OCI-LY7 (cell line): ENCODE measurements at regions not wholly inside any gene's neighbourhood (a gene's known extent, or its start where the extent isn't known, plus 50 kb on each side); places are given as distances from the start of the nearest gene placed in this dataset.

Experiments
- BruUV-seq: library from RNA; stranded (reverse); fragments of 400-500 nt; replicated peaks from 2 replicates; lab custom pipeline; 2021; lab: Mats Ljungman, UMichigan
- CTCF ChIA-PET: fragments of 300-600 bp; sonication (Branson Sonifier 250); formaldehyde crosslinking; loops from one replicate; lab custom pipeline; 2022; ENCODE audit warnings: antibody characterized with exemption; ENCODE audit not compliant: unreplicated experiment; lab: Charles Lee
- POLR2A ChIA-PET: fragments of 300-600 bp; sonication (Branson Sonifier 250); formaldehyde crosslinking; loops from one replicate; lab custom pipeline; 2022; ENCODE audit warnings: antibody characterized with exemption; lab: Charles Lee
- DNase-seq: peaks from one replicate; pipeline ENCODE4 v3.0.0-alpha.2; 2015; ENCODE audit warnings: low spot score
- H2AFZ ChIP-seq: fragments of 200-600 bp; sonication (generic), shearing (Covaris generic); 2 replicates; pipeline ENCODE4 v1.6.1; 2014; ENCODE audit warnings: mild to moderate bottlenecking, antibody characterized with exemption, low read length, moderate library complexity
- H3K27ac ChIP-seq: fragments of 200-600 bp; sonication (generic); 2 replicates; pipeline ENCODE4 v1.5.1; 2014; ENCODE audit warnings: mixed run types, low read depth, mild to moderate bottlenecking, moderate library complexity, low read length, inconsistent platforms; ENCODE audit not compliant: poor library complexity, severe bottlenecking
- H3K36me3 ChIP-seq: fragments of 200-600 bp; sonication (generic); 2 replicates; pipeline ENCODE4 v1.6.1; 2014; ENCODE audit warnings: mild to moderate bottlenecking, antibody characterized with exemption, low read length, moderate library complexity, mixed read lengths; ENCODE audit not compliant: insufficient read depth
- H3K4me1 ChIP-seq: fragments of 200-600 bp; sonication (generic); 2 replicates; pipeline ENCODE4 v1.5.1; 2014; ENCODE audit warnings: mild to moderate bottlenecking, low read length; ENCODE audit not compliant: insufficient read depth, poor library complexity, severe bottlenecking
- H3K4me2 ChIP-seq: fragments of 200-600 bp; sonication (generic); 2 replicates; pipeline ENCODE4 v1.6.1; 2014; ENCODE audit warnings: mild to moderate bottlenecking, low read length
- H3K4me3 ChIP-seq: fragments of 200-600 bp; sonication (generic); 2 replicates; pipeline ENCODE4 v1.5.1; 2014; ENCODE audit warnings: mild to moderate bottlenecking, low read depth, low read length; ENCODE audit not compliant: poor library complexity, severe bottlenecking
- H3K79me2 ChIP-seq: fragments of 200-600 bp; sonication (generic); 2 replicates; pipeline ENCODE4 v1.6.1; 2016; ENCODE audit warnings: low read depth, mild to moderate bottlenecking, low read length, moderate library complexity, mixed read lengths; ENCODE audit not compliant: insufficient read depth
- H3K9me2 ChIP-seq: fragments of 200-600 bp; sonication (generic); 2 replicates; pipeline ENCODE4 v1.6.1; 2016; ENCODE audit warnings: mild to moderate bottlenecking, low read length, mixed read lengths; ENCODE audit not compliant: insufficient read depth
- H3K9me3 ChIP-seq: fragments of 200-600 bp; sonication (generic); 2 replicates; pipeline ENCODE4 v1.6.1; 2014; ENCODE audit warnings: mild to moderate bottlenecking, mixed run types, low read length, mixed read lengths
- H4K20me1 ChIP-seq: fragments of 200-600 bp; sonication (generic); 2 replicates; pipeline ENCODE4 v1.6.1; 2014; ENCODE audit warnings: mild to moderate bottlenecking, antibody characterized with exemption, low read length, moderate library complexity, mixed read lengths; ENCODE audit not compliant: insufficient read depth
- EZH2phosphoT487 ChIP-seq: fragments of 200-600 bp; sonication (generic); IDR thresholded peaks from 2 replicates; pipeline ENCODE4 v1.6.1; 2018; ENCODE audit warnings: low read depth, borderline replicate concordance, mild to moderate bottlenecking, mixed run types, antibody characterized with exemption, low read length, moderate library complexity, mixed read lengths
- intact Hi-C: fragments of 100-400 bp; cut with micrococcal nuclease; formaldehyde crosslinking; loops from one replicate; pipeline ENCODE4 v1.10.0; 2022; ENCODE audit not compliant: unreplicated experiment
- TF ChIP-seq, protein P1 (sequence below): fragments of 200-600 bp; sonication (generic); conservative IDR thresholded peaks from 2 replicates; pipeline ENCODE4 v1.5.1; 2014; ENCODE audit warnings: mild to moderate bottlenecking, antibody characterized with exemption, low read length, moderate library complexity, mixed read lengths

DNA sequence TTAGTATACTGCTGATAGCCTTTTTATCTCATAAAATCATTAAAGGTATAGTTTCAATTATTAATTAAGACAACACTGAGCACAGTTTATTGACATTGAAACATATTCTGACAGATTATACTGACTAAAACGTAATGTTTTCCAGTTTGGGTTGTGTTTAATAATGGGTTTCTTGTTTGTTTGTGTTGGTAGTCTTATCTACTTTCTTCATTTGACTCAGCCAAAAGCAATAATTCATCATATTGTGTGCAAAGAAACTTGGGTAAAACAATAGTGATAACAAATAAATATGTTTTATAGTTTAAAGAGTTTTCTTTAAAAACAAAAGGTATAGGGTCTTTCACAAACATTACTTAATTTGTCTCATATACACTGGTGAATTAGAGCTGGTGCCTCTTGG, 629.2 kb upstream of the AGTR1 start:
- BruUV-seq, result no TSS peak
- TF ChIP-seq, protein P1, sequence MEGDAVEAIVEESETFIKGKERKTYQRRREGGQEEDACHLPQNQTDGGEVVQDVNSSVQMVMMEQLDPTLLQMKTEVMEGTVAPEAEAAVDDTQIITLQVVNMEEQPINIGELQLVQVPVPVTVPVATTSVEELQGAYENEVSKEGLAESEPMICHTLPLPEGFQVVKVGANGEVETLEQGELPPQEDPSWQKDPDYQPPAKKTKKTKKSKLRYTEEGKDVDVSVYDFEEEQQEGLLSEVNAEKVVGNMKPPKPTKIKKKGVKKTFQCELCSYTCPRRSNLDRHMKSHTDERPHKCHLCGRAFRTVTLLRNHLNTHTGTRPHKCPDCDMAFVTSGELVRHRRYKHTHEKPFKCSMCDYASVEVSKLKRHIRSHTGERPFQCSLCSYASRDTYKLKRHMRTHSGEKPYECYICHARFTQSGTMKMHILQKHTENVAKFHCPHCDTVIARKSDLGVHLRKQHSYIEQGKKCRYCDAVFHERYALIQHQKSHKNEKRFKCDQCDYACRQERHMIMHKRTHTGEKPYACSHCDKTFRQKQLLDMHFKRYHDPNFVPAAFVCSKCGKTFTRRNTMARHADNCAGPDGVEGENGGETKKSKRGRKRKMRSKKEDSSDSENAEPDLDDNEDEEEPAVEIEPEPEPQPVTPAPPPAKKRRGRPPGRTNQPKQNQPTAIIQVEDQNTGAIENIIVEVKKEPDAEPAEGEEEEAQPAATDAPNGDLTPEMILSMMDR, result no peak
- TF ChIP-seq EZH2phosphoT487, result no peak

DNA sequence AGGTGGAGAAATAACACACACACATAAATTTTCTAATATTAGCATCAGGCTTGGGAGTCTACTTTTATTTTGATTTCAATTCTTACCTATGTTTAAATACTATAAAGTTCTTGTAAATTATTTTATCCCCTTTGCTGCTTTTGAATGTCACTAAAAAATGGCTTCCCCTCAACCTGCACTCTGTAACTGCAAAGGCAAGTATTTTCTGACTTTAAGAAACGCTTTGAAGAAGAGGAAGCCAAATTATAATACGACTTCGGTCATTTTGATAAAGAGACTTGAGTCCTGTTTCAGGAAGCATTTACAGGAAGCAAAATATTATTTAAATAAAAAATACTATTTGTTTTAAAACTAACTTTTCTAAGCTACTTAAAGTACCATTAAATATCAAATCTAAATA, 627.7 kb upstream of the AGTR1 start:
- no peak overlapping the region for H2AFZ ChIP-seq
- no peak overlapping the region for H3K4me2 ChIP-seq
- DNase-seq, result no peak
- CTCF ChIA-PET, result no interaction called here
- H3K9me2 ChIP-seq, result no peaks in the 10 kb centered on the region; the same call in 1 of the 2 replicates
- BruUV-seq, result no TSS peak
- no peaks in the 10 kb centered on the region for H3K79me2 ChIP-seq
- H3K9me3 ChIP-seq, result no peaks in the 10 kb centered on the region
- no peak overlapping the region for H3K27ac ChIP-seq
- H4K20me1 ChIP-seq, result no peaks in the 10 kb centered on the region
- no peaks in the 10 kb centered on the region for H3K36me3 ChIP-seq
- no peaks in the 10 kb centered on the region for H3K4me1 ChIP-seq
- intact Hi-C loops, result no loop called here
- no peak overlapping the region for H3K4me3 ChIP-seq
- POLR2A ChIA-PET, result no interaction called here
- TF ChIP-seq, protein P1, result no peak
- TF ChIP-seq EZH2phosphoT487, result no peak

More for the DNA sequence above, 629.2 kb upstream of the AGTR1 start:
- intact Hi-C loops, result no loop called here
- no peak overlapping the region for H3K27ac ChIP-seq
- H3K4me1 ChIP-seq, result no peaks in the 10 kb centered on the region
- no peaks in the 10 kb centered on the region for H4K20me1 ChIP-seq
- H3K4me2 ChIP-seq, result no peak overlapping the region
- CTCF ChIA-PET, result no interaction called here
- POLR2A ChIA-PET, result interaction anchor here (0.7 kb wide), 2 partner anchors 35 to 276 kb away, joined by 3 read pairs; no protein-coding TSS in a partner anchor
- H3K36me3 ChIP-seq, result no peaks in the 10 kb centered on the region
- H3K9me2 ChIP-seq, result no peaks in the 10 kb centered on the region; the same call in 1 of the 2 replicates
- H2AFZ ChIP-seq, result no peak overlapping the region
- H3K9me3 ChIP-seq, result no peaks in the 10 kb centered on the region
- H3K4me3 ChIP-seq, result no peak overlapping the region
- no peak for DNase-seq
- H3K79me2 ChIP-seq, result no peaks in the 10 kb centered on the region

DNA sequence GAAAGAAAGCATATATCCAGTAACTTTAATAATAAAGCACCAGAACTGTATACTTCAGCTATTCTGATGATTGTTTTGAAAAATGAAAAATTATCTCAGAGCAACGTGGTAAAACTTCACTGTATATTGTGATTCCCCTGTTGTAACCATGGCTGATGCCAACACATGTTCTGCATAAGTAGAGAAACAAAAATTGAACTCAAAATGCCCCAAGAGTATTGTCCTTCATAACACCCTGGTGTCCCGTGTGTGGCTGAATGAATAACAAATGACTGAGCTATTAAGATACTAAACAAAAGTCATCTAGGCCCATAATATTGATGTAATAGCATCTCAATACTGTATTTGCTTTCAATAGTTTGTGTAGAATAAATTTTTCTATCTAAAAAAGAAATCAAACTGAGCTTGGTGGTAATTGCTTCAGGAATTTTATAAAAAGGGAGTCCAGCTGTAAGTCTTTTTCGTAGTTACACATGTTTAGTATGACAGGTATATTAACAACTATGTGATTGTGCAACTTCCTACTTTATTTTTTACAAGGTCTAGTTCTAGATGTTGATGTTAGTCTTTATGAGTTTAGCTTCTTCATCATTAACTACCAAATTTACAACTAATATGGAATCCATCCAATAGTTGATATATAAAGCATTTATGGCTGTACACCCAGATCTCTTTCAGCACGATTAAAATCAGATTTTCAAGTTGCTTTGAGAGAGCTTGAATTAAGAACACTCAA, 623.8 kb upstream of the AGTR1 start:
- ChIA-PET CTCF (no interaction called here), POLR2A (interaction anchor here (0.5 to 0.9 kb wide), 4 partner anchors 9 to 417 kb away, joined by 3 read pairs; no protein-coding TSS in a partner anchor)
- no peak for TF ChIP-seq EZH2phosphoT487
- no peaks in the 10 kb centered on the region for H3K79me2 ChIP-seq
- no peaks in the 10 kb centered on the region for H3K36me3 ChIP-seq
- no TSS peak for BruUV-seq
- intact Hi-C loops, result no loop called here
- no peaks in the 10 kb centered on the region; the same call in 1 of the 2 replicates for H3K9me2 ChIP-seq
- H4K20me1 ChIP-seq, result no peaks in the 10 kb centered on the region
- no peaks in the 10 kb centered on the region for H3K4me1 ChIP-seq
- H3K4me2 ChIP-seq, result no peak overlapping the region
- H2AFZ ChIP-seq, result no peak overlapping the region
- no peak overlapping the region for H3K4me3 ChIP-seq
- H3K27ac ChIP-seq, result no peak overlapping the region
- H3K9me3 ChIP-seq, result no peaks in the 10 kb centered on the region
- DNase-seq, result no peak
